K562 (cell line): ENCODE measurements at regions not wholly inside any gene's neighbourhood (a gene's known extent, or its start where the extent isn't known, plus 50 kb on each side); places are given as distances from the start of the nearest gene placed in this dataset.

Experiments used
- ATAC-seq: fragments of 200-7000 bp; cut with Tn5 transposase; 3 replicates; pipeline ENCODE4 v1.9.1; 2020; ENCODE audit warnings: moderate library complexity
- BruUV-seq: library from RNA; stranded (reverse); fragments of 400-500 nt; replicated peaks from 2 replicates; lab custom pipeline; 2021; lab: Mats Ljungman, UMichigan
- CTCF ChIA-PET: fragments of 300-600 bp; formaldehyde crosslinking; extraction: SDS; loops from one replicate; lab custom pipeline; 2021; ENCODE audit warnings: low intra/inter-chr PET ratio; lab: Yijun Ruan, JAX
- POLR2A ChIA-PET: fragments of 300-600, 350-650 bp; sonication (Branson Sonifier 250); formaldehyde crosslinking; extraction: SDS; loops from one replicate; lab custom pipeline; 2021; ENCODE audit warnings: antibody characterized with exemption, inconsistent platforms; lab: Yijun Ruan, JAX
- DNase-seq, 4 experiments: peaks; one replicate each; pipeline versions ENCODE4 v3.0.0 to v3.0.0-alpha.2; 2011 to 2018; ENCODE audit warnings: low spot score in 3 of 4, mixed read lengths in 3 of 4; ENCODE audit errors: extremely low read depth in 1 of 4
- FAIRE-seq: peaks from 2 replicates; lab custom pipeline; 2011; peaks lifted over from hg19 to GRCh38; lab: Jason Lieb, UNC
- H2AFZ ChIP-seq: 2 replicates; pipeline ENCODE4 v1.6.0; 2011; ENCODE audit warnings: low read depth, low read length, control low read depth, inconsistent platforms
- H3K27ac ChIP-seq: fragments of 200-600 bp; 3 replicates; pipeline ENCODE4 v1.8.0; 2011; ENCODE audit warnings: low read depth, mild to moderate bottlenecking, control low read depth, inconsistent platforms, low read length, moderate library complexity, mixed read lengths; ENCODE audit errors: extremely low read depth
- H3K27me3 ChIP-seq, 2 experiments: fragments of 300-600 bp in 1 of 2; 2 replicates in 1 of 2; 3 replicates in 1 of 2; pipeline versions ENCODE4 v1.6.0 to v1.8.0; 2011; ENCODE audit warnings: inconsistent platforms in 2 of 2, low read length in 2 of 2, mild to moderate bottlenecking in 1 of 2, mixed read lengths in 1 of 2, moderate library complexity in 1 of 2; ENCODE audit not compliant: control insufficient read depth in 2 of 2, insufficient read depth in 2 of 2
- H3K36me3 ChIP-seq: fragments of 300-600 bp; 3 replicates; pipeline ENCODE4 v1.8.0; 2011; ENCODE audit warnings: mild to moderate bottlenecking, low read length, inconsistent platforms; ENCODE audit not compliant: control insufficient read depth, insufficient read depth
- H3K4me1 ChIP-seq, 2 experiments: fragments of 200-600 bp in 1 of 2; replicated peaks in 1 of 2; 2 replicates in 1 of 2; 3 replicates in 1 of 2; pipeline versions ENCODE4 v1.5.1 to v1.8.0; 2011; ENCODE audit warnings: inconsistent platforms in 2 of 2, low read length in 2 of 2, mild to moderate bottlenecking in 1 of 2, mixed read lengths in 1 of 2, moderate library complexity in 1 of 2; ENCODE audit not compliant: control insufficient read depth in 2 of 2, insufficient read depth in 2 of 2
- H3K4me2 ChIP-seq: 2 replicates; pipeline ENCODE4 v1.6.1; 2011; ENCODE audit warnings: low read length, control low read depth, inconsistent platforms, mixed read lengths; ENCODE audit not compliant: insufficient read depth
- H3K4me3 ChIP-seq: fragments of 200-600 bp; sonication (generic), shearing (Covaris generic); 2 replicates; pipeline ENCODE4 v1.5.1; 2016; ENCODE audit warnings: control low read depth, inconsistent platforms
- H3K79me2 ChIP-seq: fragments of 200-600 bp; 3 replicates; pipeline ENCODE4 v1.8.0; 2011; ENCODE audit warnings: low read length, inconsistent platforms; ENCODE audit not compliant: control insufficient read depth, insufficient read depth
- H3K9ac ChIP-seq, 2 experiments: 2 replicates each; pipeline versions ENCODE4 v1.6.0 to v1.6.1; 2011; ENCODE audit warnings: low read depth in 2 of 2, low read length in 2 of 2, control low read depth in 1 of 2, inconsistent platforms in 1 of 2, mild to moderate bottlenecking in 1 of 2, mixed read lengths in 1 of 2; ENCODE audit not compliant: insufficient read depth in 1 of 2
- H3K9me1 ChIP-seq: one replicate; pipeline ENCODE4 v1.6.0; 2011; ENCODE audit warnings: inconsistent platforms, mild to moderate bottlenecking, low read length, moderate library complexity; ENCODE audit not compliant: control insufficient read depth, insufficient read depth
- H3K9me3 ChIP-seq: replicated peaks from 2 replicates; pipeline ENCODE4 v1.5.1; 2011; ENCODE audit warnings: low read depth, low read length, inconsistent platforms; ENCODE audit not compliant: control insufficient read depth, insufficient read depth
- H4K20me1 ChIP-seq: replicated peaks from 2 replicates; pipeline ENCODE4 v1.6.1; 2011; ENCODE audit warnings: low read length, inconsistent platforms, mixed read lengths; ENCODE audit not compliant: control insufficient read depth, insufficient read depth
- CBX1 ChIP-seq: sonication (generic); IDR thresholded peaks from 2 replicates; pipeline ENCODE4 v1.6.1; 2016; ENCODE audit warnings: antibody characterized with exemption, low read depth, mild to moderate bottlenecking
- ELF2 ChIP-seq: fragments of 250-450 bp; sonication (Bioruptor Pico); IDR thresholded peaks from 2 replicates; pipeline ENCODE4 v1.5.0; 2021; ENCODE audit warnings: mild to moderate bottlenecking
- MCM3 ChIP-seq: fragments of 450-650 bp; IDR thresholded peaks from 2 replicates; pipeline ENCODE4 v1.6.1; 2016
- PHF8 ChIP-seq: fragments of 200-600 bp; sonication (generic); IDR thresholded peaks from 2 replicates; pipeline ENCODE4 v1.6.1; 2012; ENCODE audit warnings: mixed run types, mild to moderate bottlenecking, inconsistent platforms, low read length, moderate library complexity, borderline replicate concordance
- SETDB1 ChIP-seq: IDR thresholded peaks from one replicate; pipeline ENCODE4 v1.6.1; 2012; ENCODE audit warnings: low read length, control low read depth, inconsistent platforms
- SRSF9 ChIP-seq: fragments of 200-400 bp; formaldehyde crosslinking; IDR thresholded peaks from 2 replicates; pipeline ENCODE4 v1.6.1; 2017; ENCODE audit warnings: low read depth, low read length, borderline replicate concordance
- TAF1 ChIP-seq: IDR thresholded peaks from 2 replicates; pipeline ENCODE4 v1.6.1; 2011; ENCODE audit warnings: mild to moderate bottlenecking, low read length, moderate library complexity; ENCODE audit not compliant: insufficient read depth, control insufficient read depth, severe bottlenecking; ENCODE audit errors: extremely low read depth
- ZNF589 ChIP-seq: fragments of 200-800 bp; sonication (Bioruptor generic); IDR thresholded peaks from 2 replicates; pipeline ENCODE4 v1.6.1; 2016; ENCODE audit warnings: low read depth, missing genetic modification characterization, missing compliant biosample characterization
- WGBS: fragments of 100-300 bp; shearing (Covaris generic); methylation state at CpG from one replicate; pipeline ENCODE4 v1.1.6; 2016; ENCODE audit warnings: low coverage, mixed read lengths; ENCODE audit not compliant: insufficient coverage; ENCODE audit errors: missing lambda C conversion rate; 5-methylcytosine and 5-hydroxymethylcytosine counted together
- in situ Hi-C: fragments of 300-500 bp; cut with MboI; formaldehyde crosslinking; loops from 4 replicates; pipeline ENCODE4 v1.15.0; 2018; ENCODE audit warnings: inconsistent platforms, mixed read lengths
- intact Hi-C: fragments of 100-400 bp; cut with micrococcal nuclease; formaldehyde crosslinking; loops from 2 replicates; pipeline ENCODE4 v1.14.2; 2022
- TF ChIP-seq, protein P1 (sequence below): fragments of 250-450 bp; sonication (Bioruptor Pico); IDR thresholded peaks from 2 replicates; pipeline ENCODE4 v1.4.0; 2020

DNA sequence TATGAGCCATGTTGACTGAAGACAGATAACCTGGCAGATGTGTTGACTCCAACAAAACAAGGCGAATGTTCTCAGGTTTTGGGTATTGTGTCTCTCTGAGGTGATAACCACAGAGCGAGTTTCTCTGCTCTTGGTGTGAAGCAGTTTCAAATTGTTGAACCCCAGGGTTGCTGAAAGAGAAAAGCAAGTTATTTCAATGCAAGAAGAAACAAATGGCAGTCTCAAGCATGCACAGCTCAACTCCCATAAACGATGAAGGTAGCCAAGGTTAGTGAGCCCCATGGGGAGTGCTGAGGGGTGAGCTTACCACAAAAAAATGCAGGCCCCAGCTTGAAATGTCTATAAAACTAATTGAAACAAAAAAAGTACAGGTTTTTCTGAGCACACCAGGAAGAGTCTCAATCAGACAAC, 220.8 kb upstream of the DAPK1 start:
- 0% methylated on average over 2 of the region's 3 CpGs for WGBS
- Histone ChIP-seq H3K27ac (no peak overlapping the region), H2AFZ (no peak overlapping the region), H3K4me2 (no peak overlapping the region), H3K4me3 (no peak overlapping the region), H3K9ac (no peak overlapping the region), H3K79me2 (no peaks in the 10 kb centered on the region), H3K27me3 (no peaks in the 10 kb centered on the region), H3K9me1 (no peaks in the 10 kb centered on the region), H3K36me3 (no peaks in the 10 kb centered on the region), H4K20me1 (no peaks in the 10 kb centered on the region), H3K9me3 (no peaks in the 10 kb centered on the region), H3K4me1 (no peaks in the 10 kb centered on the region)
- FAIRE-seq (no peak), DNase-seq (no peak), ATAC-seq (no peak)
- intact Hi-C loops, result no loop called here
- TF ChIP-seq SRSF9, result no peak
- TF ChIP-seq ZNF589, result no peak
- no peak for TF ChIP-seq CBX1
- no peak for TF ChIP-seq SETDB1
- in situ Hi-C loops, result no loop called here
- CTCF ChIA-PET, result no interaction called here
- POLR2A ChIA-PET, result no interaction called here
- BruUV-seq, result no TSS peak

DNA sequence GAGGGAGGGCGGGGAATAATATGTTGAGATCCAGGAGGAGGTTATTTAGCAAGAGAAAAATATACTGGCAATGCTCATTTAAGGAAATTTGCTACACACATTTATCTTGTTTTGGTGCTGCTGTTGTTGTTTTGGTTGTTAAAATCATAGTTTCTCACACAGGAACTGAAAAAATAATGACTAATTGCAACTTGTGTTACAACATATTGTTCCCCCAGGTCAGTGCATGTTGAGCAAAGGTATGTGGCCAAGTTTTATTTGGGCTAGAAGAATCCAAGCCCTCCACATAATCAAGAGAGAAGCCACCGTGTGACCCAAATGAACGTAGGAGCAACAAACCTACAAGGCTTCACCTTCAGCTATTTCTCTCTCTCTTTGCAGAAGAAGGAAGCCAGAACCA, 220.3 kb upstream of the DAPK1 start:
- Histone ChIP-seq H3K9ac (no peak overlapping the region), H3K36me3 (no peaks in the 10 kb centered on the region), H3K27me3 (no peaks in the 10 kb centered on the region), H3K4me2 (no peak overlapping the region), H3K4me1 (no peaks in the 10 kb centered on the region), H4K20me1 (no peaks in the 10 kb centered on the region), H3K4me3 (no peak overlapping the region), H3K27ac (no peak overlapping the region), H3K79me2 (no peaks in the 10 kb centered on the region), H3K9me1 (no peaks in the 10 kb centered on the region), H2AFZ (no peak overlapping the region), H3K9me3 (no peaks in the 10 kb centered on the region)
- TF ChIP-seq, protein P1, sequence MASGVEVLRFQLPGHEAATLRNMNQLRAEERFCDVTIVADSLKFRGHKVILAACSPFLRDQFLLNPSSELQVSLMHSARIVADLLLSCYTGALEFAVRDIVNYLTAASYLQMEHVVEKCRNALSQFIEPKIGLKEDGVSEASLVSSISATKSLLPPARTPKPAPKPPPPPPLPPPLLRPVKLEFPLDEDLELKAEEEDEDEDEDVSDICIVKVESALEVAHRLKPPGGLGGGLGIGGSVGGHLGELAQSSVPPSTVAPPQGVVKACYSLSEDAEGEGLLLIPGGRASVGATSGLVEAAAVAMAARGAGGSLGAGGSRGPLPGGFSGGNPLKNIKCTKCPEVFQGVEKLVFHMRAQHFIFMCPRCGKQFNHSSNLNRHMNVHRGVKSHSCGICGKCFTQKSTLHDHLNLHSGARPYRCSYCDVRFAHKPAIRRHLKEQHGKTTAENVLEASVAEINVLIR (CRISPR knock-in tag), result no peak
- TF ChIP-seq MCM3 (no peak), PHF8 (no peak), ELF2 (CRISPR knock-in tag) (no peak), TAF1 (no peak)
- no TSS peak for BruUV-seq
- ATAC-seq (no peak), FAIRE-seq (no peak), DNase-seq (no peak)
- POLR2A ChIA-PET, result no interaction called here
- in situ Hi-C loops, result no loop called here
- WGBS, result 0% methylated on average over 3 of the region's 3 CpGs
- CTCF ChIA-PET, result no interaction called here
- intact Hi-C loops, result no loop called here
